ENCODE measurements at regions not wholly inside any gene's neighbourhood (a gene's known extent, or its start where the extent isn't known, plus 50 kb on each side); places are given as distances from the start of the nearest gene placed in this dataset.

DNA sequence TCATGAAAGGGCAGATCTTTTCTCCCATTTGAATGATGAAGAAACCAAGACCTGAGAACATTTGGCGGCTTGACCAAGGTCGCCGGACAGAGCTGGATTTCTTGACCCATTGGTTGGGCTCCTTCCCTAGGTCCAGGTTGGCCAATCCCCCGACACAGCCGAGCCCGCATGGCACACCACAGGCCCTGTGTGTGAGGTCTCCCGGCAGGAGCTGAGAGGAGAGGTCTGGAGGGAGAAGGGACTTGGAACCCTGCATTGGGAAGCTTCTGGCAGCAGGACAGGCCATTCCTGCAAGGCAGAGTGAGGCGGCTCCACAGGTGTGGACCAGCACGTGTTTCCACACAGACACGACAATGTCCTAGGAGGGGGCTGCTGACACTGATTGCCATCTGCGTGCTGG is 98.6 kb upstream of the THY1 start:
- in situ Hi-C loops (cut with MboI; ENCODE audit: low sequenced_read_pairs) = no loop called here

DNA sequence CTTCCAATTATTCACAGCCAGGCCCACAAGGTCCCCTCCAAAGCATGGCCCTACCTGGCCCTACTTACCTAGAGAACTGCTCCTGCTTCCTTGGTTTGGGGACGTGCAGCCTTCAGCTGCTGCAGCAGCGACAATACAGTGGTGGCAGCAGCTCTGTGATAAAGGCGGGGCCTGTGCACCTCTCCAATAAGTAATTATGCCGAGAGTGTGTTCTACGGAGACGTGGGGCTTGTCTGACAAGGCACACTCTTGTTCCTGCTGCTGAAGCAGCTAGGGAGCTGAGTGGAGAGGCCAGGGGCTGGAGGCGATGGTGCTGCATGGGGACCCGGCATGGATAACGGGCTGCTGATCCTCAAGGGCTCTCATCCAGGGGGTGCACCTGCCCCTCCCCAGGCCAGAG is 98.0 kb upstream of the THY1 start:
- in situ Hi-C loops (cut with MboI; ENCODE audit: low sequenced_read_pairs) = no loop called here

DNA sequence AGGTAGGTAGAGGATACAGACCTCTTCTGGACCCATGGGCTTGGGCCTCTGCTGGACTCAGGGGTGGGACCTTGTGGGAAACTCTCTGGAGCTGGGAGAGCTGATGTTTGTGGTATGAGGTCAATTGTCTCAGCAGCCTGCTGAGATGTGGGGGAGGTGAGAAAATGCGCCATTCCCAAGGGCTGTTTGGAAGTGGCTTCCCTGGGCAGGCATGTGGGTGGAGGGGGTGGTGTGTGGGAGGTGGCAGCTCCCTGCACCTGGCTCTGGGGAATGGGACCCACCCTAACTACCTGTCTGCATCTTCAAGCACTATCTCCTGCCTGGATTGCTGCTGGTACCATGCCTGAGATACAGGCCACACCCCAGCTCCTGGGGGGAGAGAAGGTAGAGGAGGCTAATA is 97.4 kb upstream of the THY1 start:
- in situ Hi-C loops (cut with MboI; ENCODE audit: low sequenced_read_pairs) = no loop called here

DNA sequence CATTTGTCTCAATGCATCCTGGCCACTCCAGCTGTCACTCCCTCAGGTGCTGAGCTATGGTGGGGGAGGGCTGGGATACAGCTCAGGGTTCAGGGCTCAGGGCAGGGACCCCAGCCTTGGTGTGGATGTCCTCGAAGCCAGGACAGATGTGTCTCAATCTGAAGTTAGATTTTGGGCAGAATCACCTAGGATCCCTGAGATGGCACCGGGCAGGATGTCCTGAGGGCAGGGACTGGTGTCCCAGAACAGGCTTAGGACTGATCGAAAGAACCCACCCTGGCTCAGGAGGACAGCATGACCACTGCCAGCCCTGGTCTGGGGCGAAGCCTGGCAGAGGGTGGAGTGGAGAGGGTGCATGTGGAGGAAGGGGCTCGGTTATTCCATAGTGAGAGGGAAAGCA is 96.8 kb upstream of the THY1 start:
- in situ Hi-C loops (cut with MboI; ENCODE audit: low sequenced_read_pairs) = no loop called here

DNA sequence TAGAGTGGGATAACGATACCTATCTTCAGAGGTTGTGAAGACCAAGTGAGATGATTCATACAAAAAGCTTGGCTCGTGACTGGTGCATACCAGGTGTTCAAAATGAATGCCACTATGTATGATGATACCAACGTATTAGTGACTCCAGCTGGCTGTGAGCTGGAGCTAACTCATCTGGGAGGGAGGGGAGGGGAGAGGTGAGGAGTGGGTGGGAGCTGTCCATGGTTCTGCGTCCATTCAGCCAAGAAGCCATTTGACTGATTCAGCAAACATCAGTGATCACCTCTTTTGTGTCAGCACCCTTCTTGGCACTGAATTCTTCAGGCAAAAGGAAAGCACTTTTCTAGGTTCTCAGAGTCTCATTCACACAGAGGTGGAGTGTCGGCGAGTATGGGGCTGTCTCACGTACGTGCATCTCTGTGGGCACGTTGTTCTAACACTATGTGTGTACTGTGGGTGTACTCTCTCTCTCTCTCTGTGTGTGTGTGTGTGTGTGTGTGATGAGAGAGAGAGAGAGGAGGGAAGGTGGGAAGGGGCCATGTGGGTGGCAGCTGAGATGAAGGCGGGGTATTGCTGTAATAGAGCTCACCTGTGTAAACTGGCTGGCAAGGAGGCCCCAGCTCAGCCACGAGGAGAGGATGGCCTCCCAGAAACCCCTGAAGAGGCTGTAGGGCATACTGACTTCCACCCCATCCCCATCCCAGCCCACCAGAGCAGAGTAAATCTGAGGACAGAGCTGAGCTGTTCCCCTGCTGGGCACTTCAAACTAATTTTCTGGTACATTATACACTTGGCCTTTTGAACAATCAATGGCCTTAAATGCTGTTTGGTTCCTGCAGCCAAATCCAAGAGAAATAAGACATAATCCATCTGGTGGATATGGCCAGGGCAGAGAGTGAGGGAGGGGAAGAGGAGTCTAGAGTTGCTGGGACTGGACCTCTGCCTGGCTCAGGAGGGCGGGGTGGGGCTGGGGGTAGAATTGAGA is 96.1 kb upstream of the THY1 start:
- in situ Hi-C loops (cut with MboI; ENCODE audit: low sequenced_read_pairs) = no loop called here

DNA sequence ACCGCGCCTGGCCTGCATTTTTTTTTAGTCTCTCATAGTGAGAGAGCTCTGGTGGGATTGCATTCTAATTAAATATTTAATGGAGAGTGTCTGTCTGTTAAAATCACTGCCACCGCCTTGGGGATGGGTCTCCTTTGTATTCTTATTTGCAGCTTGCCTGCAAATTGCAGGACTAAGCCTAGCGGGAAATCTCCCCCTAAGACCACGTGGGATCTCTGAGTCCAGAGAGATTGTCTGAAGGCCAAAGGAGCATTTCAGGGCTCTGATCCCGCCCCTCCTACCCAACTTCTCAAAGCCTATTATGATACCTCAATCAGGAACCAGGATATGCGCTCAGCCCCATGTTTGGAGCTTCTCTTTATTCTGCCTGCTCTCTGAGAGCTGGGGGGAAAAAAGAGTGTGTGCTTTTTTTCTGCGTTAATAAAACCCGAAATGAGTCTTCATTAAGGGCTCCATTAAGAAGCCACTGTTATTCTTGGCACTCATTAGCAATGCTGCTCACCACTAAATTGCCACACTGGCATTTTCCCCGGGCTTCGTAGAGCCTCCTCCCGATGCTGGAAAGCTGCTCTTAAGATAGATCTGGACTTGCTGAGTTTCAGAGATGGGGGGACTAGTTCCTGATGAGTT is 92.9 kb upstream of the THY1 start:
- in situ Hi-C loops (cut with MboI; ENCODE audit: low sequenced_read_pairs) = no loop called here

DNA sequence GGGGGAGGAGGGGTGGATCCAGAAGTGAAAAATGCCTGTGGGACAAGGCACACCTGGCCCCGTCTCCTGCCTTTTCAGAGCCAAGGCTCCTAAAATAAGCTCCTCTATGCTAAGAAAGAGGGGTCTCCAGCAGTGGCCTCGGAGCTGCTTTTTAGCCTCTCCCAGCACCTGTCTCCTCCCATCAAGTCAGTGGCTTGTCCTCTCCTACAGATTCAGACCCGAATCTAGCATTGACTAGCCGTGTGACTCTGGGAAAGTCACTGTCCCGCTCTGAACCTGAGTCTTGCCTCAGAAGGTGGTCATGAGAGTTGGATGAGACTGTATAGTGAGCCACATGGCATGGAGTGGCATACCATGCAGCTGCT is 90.8 kb upstream of the THY1 start:
- in situ Hi-C loops (cut with MboI; ENCODE audit: low sequenced_read_pairs) = no loop called here

DNA sequence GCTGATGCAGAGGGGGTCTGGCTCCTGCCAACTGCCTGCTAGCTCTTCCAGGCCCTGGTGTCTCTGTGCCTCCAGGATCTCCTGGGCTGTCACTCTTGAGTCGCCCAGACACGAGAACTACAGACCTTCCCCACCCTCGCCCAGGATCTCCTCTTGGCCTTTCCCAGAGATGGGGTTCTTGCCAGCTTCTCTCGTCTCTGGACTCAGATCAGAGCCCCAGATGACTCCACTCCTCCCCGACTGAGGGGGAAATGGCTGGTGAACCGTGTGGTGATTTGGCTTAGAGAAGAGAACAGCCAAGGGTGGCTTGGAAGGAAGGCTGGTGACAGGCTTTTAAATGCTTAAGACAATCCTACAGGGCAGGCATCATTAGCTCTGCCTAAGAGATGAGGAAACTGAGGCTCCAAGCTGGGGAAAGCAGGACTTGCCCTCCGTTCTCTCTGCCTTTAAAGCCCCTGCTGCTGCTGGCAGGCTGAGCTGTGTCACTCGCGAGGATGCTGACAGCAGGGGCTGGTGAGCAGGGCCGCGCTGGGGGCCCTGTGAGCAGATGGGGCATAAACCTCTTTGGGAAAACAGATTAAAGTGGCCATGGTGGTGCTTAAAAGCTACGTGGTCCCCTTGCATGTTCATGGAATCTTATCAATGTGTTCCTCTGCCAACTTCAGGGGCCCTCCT is 90.3 kb upstream of the THY1 start:
- in situ Hi-C loops (cut with MboI; ENCODE audit: low sequenced_read_pairs) = no loop called here

DNA sequence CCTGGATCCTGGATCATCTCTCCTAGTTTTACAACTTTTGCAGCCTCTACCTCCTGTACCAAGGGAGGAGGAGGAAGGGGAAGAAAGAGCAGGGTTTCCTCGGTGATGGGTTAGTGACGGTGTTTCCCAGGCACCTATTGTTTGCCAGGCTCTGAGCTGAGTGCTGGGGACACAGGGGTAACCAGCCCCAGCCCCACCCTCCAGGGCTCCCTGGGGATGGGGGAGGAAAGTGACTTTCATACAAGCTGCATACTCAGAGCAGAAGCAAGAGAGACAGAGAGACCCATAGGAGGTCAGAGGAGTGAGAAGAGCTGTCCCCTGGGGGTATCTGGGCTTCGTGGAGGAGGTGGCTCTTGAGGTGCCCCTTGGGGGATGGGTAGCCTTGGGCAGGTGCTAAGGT is 89.4 kb upstream of the THY1 start:
- in situ Hi-C loops (cut with MboI; ENCODE audit: low sequenced_read_pairs) = no loop called here

DNA sequence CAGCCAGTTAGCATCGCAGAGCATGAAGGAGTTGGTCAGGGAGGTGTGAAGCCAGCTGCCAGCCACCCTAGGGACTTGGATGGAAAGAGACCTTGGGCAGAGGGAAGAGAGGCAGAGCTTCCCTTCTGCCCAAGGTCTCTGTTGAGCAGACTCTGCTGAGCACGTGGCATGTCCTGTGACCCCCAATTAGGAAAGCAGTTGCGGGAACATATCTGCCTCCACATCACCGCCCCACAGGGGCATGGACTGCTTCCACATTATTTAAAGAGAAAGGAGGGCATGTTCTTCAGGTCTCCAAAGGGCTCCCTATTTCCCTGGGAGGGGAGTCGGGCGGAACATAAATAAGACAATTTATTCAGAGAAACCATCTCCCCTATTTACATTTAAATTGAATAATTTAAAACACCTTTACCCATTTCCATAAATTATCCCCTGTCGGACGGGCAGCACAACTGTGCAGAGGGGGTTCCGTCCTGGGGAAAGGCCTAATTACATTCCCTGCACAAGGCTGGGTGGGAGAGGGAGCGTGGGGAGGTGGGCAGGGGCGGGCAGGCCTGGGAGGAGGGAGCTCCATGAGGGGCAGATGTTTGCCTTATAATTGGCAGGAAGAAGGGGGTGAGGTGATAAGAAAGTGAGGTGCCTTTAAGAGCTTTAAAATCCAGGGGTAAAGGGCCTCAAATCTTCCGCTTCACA is 88.8 kb upstream of the THY1 start:
- in situ Hi-C loops (cut with MboI; ENCODE audit: low sequenced_read_pairs) = no loop called here

DNA sequence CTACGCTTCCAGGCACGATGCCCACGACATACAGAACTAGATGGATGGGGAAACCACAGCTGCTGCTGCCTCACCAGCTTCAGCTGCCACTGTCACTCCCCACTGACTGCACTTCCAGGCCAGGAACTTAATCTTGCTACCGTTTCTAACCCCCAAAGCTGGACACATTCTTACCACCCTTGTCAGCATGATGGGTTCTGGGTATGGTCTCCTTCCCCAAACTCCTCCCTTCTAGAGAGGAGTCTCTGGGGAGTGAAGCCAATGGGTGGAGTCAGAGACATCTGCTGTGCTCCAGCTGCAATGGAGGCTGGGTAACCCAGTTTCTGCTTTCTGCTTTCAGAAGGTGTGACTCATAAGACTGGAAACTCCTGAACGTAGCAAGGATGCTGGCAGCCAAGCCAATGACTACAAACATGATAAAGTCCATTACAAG is 87.0 kb upstream of the THY1 start:
- in situ Hi-C loops (cut with MboI; ENCODE audit: low sequenced_read_pairs) = no loop called here

DNA sequence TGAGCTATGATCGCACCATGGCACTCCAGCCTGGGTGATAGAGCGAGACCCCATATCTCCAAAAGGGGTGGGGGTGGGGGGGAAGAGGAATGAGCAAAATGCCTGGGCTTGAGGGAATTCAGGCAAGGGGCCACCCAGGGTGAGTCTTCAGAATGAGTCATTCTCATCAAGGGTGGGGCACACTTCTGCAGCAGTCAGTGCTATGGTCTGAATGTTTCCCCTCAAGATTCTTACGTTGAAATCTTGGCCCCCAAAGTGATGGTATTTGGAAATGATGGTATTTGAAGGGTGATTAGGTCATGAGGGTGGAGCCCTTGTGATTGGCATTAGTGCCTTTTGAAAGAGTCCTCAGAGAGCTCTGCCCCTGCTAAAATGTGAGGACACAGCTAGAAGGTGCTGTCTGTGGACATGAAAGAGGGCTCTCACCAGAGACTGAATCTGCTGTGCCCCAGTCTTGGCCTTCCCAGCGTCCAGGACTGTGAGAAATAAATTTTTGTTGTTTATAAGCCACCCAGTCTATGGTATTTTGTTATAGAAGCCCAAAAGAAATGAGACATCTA is 86.4 kb upstream of the THY1 start:
- in situ Hi-C loops (cut with MboI; ENCODE audit: low sequenced_read_pairs) = no loop called here

DNA sequence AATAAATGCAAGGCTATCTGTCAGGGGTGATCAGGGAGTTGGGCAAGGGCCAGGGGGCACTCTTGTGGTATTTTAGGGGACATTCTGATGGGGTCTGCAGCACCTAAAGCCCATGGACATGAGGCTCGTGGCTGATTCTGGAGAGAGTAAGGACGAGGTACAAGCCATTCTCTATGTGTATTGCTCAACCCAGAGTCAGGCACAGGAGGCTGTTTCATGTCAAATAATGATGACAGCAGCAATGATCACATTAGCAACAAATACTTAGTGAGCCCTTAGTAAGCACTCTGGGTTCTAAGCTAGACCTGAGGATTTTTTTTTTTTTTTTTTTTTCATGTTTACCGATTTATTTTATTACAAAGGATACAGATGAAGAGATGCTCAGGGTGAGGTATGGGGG is 83.5 kb upstream of the THY1 start:
- in situ Hi-C loops (cut with MboI; ENCODE audit: low sequenced_read_pairs) = no loop called here

DNA sequence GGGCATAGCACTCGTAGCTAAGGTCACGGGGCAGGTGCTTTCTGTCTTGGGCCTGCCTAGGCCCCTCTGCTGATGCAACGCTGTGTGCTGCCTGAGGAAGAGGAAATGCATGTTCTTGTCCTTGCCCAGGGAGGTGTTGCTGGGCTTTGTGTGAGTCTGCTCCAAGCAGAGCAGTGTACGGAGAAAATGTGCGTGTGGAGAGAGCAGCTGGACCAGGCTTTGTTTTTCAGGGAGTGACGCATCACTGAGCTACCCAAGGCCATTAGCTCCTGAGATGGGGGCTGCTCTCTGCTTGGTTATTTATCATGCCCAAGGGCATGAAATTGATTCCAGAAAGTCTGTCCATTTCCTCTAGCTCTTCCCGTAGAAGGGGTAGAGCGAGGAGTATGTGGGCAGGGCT is 82.9 kb upstream of the THY1 start:
- in situ Hi-C loops (cut with MboI; ENCODE audit: low sequenced_read_pairs) = no loop called here

DNA sequence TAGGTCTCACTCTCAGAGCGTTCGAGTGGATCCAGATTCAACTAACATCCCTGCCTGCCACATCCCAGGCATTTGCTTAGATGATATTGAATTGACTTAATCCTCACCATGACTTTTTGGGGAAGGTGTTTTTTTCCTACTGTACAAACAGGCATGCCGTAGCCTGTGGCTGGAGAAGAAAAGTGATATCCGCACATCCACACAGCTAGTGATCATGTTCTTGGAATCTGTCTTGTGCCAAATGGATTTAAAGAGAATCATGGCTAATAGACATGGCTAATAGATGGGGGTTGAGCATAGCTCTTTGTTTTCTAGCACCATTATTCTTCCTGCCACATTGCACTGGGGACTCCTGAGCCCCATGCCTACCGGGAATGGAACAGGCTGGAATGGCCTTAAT is 82.1 kb upstream of the THY1 start:
- in situ Hi-C loops (cut with MboI; ENCODE audit: low sequenced_read_pairs) = no loop called here

DNA sequence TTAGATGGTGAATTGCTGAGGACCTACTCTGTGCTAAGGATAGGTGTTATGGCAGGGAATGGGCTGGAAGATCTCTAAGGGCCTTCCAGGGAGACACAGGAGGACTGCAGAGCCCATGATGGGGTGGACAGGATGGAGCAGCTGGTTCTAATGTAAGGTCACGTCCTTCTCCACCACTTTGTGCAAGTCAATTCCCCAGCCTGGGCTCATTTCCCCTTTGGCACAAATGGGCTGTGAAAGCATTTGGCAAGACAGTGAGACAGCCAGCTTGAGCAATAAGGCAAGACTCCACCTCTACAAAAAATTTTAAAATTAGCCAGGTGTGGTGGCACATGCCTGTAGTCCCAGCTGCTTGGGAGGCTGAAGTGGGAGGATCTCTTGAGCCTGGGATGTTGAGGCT is 81.4 kb upstream of the THY1 start:
- in situ Hi-C loops (cut with MboI; ENCODE audit: low sequenced_read_pairs) = no loop called here

DNA sequence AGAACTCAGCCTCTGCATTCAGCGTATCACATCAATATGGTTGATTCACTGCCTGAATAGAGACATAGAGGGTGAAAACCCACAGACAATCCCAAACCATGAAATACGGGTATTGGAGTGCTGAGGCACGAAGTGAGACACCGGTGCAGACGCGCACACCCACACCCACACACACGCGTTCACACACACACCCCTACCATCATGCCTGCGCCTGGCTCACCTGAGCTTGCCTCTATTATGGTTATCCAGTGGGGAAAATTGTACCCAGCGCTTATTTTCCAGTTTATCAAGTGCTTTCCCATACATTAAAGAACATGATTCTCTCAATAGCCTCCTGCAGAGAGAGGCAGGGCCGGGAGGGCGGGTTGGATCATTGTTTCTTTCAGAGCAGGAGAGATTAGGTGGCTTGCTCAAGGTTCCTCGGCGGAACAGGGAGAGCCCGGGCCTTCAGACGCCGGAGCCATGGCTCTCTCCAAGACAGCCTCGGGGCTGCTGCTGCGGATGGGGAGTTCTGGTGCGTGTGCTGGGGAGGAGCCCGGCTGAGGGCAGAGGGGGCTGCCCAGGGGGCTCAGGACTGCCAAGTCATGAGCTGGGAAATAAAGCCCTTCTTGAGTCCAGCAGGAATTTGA is 78.9 kb upstream of the THY1 start:
- in situ Hi-C loops (cut with MboI; ENCODE audit: low sequenced_read_pairs) = no loop called here

DNA sequence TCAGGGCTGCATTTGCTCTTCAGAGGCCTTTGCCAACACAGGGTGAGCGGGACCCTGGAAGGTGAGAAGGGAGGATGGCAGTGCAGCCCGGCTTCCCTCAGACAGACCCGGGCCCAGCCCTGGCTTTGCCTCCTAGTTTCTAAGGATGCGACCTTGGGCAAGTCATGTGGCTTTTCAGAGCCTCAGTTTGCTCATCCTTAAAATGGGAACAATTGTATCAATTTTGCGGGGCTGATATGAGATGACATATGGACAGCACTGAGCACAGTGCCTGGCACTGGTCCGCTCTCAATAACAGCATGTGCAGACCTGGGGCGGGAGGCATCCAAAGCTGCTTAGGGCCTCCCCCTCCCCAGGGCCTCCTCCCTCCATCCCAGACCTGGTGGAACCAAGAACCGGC is 74.7 kb upstream of the THY1 start:
- in situ Hi-C loops (cut with MboI; ENCODE audit: low sequenced_read_pairs) = loop anchor here (25.0 kb wide), 2 partner anchors 240 to 615 kb away; partner anchors contain the start of gene NECTIN1

DNA sequence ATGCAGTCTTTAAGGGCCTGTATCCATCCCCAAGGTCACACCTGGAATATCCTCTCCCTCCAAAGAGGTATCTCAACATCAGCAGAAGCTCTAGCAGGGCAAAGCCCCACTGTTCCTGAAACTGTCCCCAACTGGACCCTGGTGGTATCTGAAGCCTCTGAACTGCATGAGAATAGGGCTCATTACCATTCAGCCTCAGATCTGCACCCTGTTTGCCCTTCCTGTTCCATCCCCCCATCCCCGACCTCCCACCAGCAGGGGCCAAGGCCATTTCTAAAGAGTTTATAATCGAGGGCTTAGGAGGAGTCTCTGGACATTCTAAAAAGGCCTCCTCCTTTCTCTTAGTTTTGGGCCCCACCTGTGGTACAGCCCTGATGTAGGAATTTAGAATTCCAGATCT is 74.0 kb upstream of the THY1 start:
- in situ Hi-C loops (cut with MboI; ENCODE audit: low sequenced_read_pairs) = loop anchor here (25.0 kb wide), 2 partner anchors 240 to 615 kb away; partner anchors contain the start of gene NECTIN1

DNA sequence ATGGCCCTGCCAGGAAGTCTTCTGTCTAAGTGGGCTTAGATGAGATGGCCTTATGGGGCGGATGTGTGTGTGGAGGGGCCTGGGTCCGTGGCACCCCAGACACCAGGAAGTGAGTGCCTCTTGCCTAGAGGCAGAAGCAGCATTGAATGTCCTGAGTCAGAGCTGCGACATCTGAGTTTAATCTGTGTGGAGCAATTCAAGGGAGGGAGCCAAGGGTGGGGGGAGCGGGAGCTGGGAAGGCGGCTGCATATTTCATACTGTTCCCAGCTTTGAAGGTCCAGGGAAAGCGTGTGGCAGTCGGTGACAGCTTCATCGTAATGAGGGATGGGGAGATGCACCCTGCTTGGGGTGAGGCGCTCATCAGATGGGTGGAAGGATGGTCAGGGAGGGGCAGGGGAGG is 73.5 kb upstream of the THY1 start:
- in situ Hi-C loops (cut with MboI; ENCODE audit: low sequenced_read_pairs) = loop anchor here (25.0 kb wide), 2 partner anchors 241 to 616 kb away; partner anchors contain the start of gene NECTIN1

Measured in HL-60/S4 treated with retinoic acid at 250 ng/mL for 4 days and 3 days (cell line).